A673 (cell line): ENCODE measurements at regions not wholly inside any gene's neighbourhood (a gene's known extent, or its start where the extent isn't known, plus 50 kb on each side); places are given as distances from the start of the nearest gene placed in this dataset.

Experiments
- BruUV-seq: library from RNA; stranded (reverse); fragments of 400-500 nt; replicated peaks from 2 replicates; lab custom pipeline; 2021; lab: Mats Ljungman, UMichigan
- CTCF ChIA-PET: fragments of 300-600 bp; sonication (Branson Sonifier 250); formaldehyde crosslinking; loops from one replicate; lab custom pipeline; 2022; ENCODE audit warnings: antibody characterized with exemption; lab: Charles Lee
- POLR2A ChIA-PET: fragments of 300-600 bp; sonication (Branson Sonifier 250); formaldehyde crosslinking; loops from one replicate; lab custom pipeline; 2022; ENCODE audit warnings: antibody characterized with exemption; ENCODE audit not compliant: low non-redundant PET; lab: Charles Lee
- DNase-seq: peaks from one replicate; pipeline ENCODE4 v3.0.0-alpha.2; 2015; ENCODE audit warnings: low spot score
- H3K27ac ChIP-seq: fragments of 200-600 bp; sonication (generic); 2 replicates; pipeline ENCODE4 v1.5.1; 2016; ENCODE audit warnings: mixed run types, low read depth, mild to moderate bottlenecking, mixed read lengths, antibody characterized with exemption, low read length; ENCODE audit not compliant: poor library complexity, severe bottlenecking
- H3K27me3 ChIP-seq: fragments of 200-600 bp; sonication (generic); replicated peaks from 2 replicates; pipeline ENCODE4 v1.6.1; 2017; ENCODE audit warnings: mixed run types, low read depth, mild to moderate bottlenecking, mixed read lengths, antibody characterized with exemption, low read length; ENCODE audit not compliant: insufficient read depth, poor library complexity
- H3K36me3 ChIP-seq: fragments of 200-600 bp; sonication (generic); 2 replicates; pipeline ENCODE4 v1.6.1; 2016; ENCODE audit warnings: mixed run types, mild to moderate bottlenecking, mixed read lengths, antibody characterized with exemption, low read length; ENCODE audit not compliant: insufficient read depth, poor library complexity, severe bottlenecking
- H3K4me1 ChIP-seq: fragments of 200-600 bp; sonication (generic); 2 replicates; pipeline ENCODE4 v1.6.1; 2017; ENCODE audit warnings: mixed run types, mild to moderate bottlenecking, mixed read lengths, antibody characterized with exemption, low read length; ENCODE audit not compliant: insufficient read depth, poor library complexity, severe bottlenecking
- H3K4me3 ChIP-seq: fragments of 200-600 bp; sonication (generic); 2 replicates; pipeline ENCODE4 v1.5.1; 2016; ENCODE audit warnings: low read depth, mixed run types, mild to moderate bottlenecking, mixed read lengths, low read length; ENCODE audit not compliant: poor library complexity, severe bottlenecking
- H3K9me3 ChIP-seq: fragments of 200-600 bp; sonication (generic); 2 replicates; pipeline ENCODE4 v1.6.1; 2016; ENCODE audit warnings: mixed run types, low read depth, mild to moderate bottlenecking, mixed read lengths, antibody characterized with exemption, low read length; ENCODE audit not compliant: poor library complexity, severe bottlenecking
- EZH2 ChIP-seq: fragments of 200-600 bp; sonication (generic); IDR thresholded peaks from 2 replicates; pipeline ENCODE4 v1.6.1; 2017; ENCODE audit warnings: borderline replicate concordance, low read depth, mild to moderate bottlenecking, mixed read lengths, antibody characterized with exemption, low read length; ENCODE audit not compliant: poor library complexity, severe bottlenecking
- intact Hi-C: fragments of 100-400 bp; cut with micrococcal nuclease; formaldehyde crosslinking; loops from one replicate; pipeline ENCODE4 v1.10.0; 2022; ENCODE audit not compliant: unreplicated experiment
- TF ChIP-seq, protein P1 (sequence below): fragments of 300-800, 200-600 bp; sonication (generic); conservative IDR thresholded peaks from 2 replicates; pipeline ENCODE4 v1.5.1; 2017; ENCODE audit warnings: low read depth, mild to moderate bottlenecking, antibody characterized with exemption, low read length, moderate library complexity, mixed read lengths

DNA sequence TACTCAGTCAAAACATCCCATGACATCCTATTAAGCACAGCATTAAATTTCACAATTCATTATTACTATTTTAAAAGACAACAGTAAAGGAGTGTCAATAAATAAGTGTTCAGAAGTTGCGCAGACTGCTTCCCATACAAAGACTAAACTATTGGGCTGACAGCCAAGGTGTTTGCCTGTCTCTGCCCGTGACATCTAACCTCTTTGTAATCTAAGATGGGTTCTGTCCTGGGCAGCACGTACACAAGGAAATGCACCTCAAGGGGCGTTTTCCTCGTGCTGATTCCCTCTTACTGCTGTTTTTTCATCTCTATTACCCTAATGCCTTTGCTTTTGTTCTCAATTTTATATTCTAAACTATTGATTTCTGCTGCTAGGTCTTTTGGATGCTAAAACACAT, 216.3 kb downstream of the NHLRC3 start:
- no peak for DNase-seq
- H3K4me3 ChIP-seq: no peak overlapping the region
- TF ChIP-seq, protein P1, sequence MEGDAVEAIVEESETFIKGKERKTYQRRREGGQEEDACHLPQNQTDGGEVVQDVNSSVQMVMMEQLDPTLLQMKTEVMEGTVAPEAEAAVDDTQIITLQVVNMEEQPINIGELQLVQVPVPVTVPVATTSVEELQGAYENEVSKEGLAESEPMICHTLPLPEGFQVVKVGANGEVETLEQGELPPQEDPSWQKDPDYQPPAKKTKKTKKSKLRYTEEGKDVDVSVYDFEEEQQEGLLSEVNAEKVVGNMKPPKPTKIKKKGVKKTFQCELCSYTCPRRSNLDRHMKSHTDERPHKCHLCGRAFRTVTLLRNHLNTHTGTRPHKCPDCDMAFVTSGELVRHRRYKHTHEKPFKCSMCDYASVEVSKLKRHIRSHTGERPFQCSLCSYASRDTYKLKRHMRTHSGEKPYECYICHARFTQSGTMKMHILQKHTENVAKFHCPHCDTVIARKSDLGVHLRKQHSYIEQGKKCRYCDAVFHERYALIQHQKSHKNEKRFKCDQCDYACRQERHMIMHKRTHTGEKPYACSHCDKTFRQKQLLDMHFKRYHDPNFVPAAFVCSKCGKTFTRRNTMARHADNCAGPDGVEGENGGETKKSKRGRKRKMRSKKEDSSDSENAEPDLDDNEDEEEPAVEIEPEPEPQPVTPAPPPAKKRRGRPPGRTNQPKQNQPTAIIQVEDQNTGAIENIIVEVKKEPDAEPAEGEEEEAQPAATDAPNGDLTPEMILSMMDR: no peak
- TF ChIP-seq EZH2: no peak
- CTCF ChIA-PET: no interaction called here
- no peaks in the 10 kb centered on the region for H3K27me3 ChIP-seq
- no peak overlapping the region for H3K27ac ChIP-seq
- H3K36me3 ChIP-seq: no peaks in the 10 kb centered on the region
- BruUV-seq: no TSS peak
- no peaks in the 10 kb centered on the region for H3K4me1 ChIP-seq
- POLR2A ChIA-PET: no interaction called here
- no peaks in the 10 kb centered on the region for H3K9me3 ChIP-seq
- intact Hi-C loops: no loop called here

DNA sequence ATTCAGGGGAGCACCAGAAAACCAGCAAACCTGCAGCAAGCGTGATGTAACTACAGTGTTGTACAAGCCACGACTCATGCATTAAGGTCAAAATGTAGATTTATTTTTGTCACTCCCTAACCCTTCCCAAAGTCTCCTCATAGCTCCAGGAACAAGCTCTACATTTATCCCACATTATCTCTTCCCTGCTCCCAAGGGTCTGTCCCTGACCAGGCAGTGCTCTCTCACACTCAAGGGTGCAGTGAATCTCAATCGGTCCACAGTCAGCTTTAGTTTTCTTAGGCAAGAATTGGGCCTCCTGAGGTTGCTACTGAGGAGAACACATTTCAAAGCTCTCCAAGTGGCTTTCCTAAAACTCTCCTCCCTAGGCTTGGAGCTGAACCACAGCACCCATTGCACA, 219.4 kb downstream of the NHLRC3 start:
- H3K9me3 ChIP-seq: no peaks in the 10 kb centered on the region
- no peaks in the 10 kb centered on the region for H3K27me3 ChIP-seq
- ChIA-PET POLR2A (no interaction called here), CTCF (no interaction called here)
- TF ChIP-seq, protein P1: no peak
- TF ChIP-seq EZH2: no peak
- H3K4me3 ChIP-seq: no peak overlapping the region
- no TSS peak for BruUV-seq
- no peak for DNase-seq
- H3K36me3 ChIP-seq: no peaks in the 10 kb centered on the region
- peaks cover 11% of the 10 kb centered on the region for H3K4me1 ChIP-seq
- H3K27ac ChIP-seq: no peak overlapping the region
- intact Hi-C loops: no loop called here

DNA sequence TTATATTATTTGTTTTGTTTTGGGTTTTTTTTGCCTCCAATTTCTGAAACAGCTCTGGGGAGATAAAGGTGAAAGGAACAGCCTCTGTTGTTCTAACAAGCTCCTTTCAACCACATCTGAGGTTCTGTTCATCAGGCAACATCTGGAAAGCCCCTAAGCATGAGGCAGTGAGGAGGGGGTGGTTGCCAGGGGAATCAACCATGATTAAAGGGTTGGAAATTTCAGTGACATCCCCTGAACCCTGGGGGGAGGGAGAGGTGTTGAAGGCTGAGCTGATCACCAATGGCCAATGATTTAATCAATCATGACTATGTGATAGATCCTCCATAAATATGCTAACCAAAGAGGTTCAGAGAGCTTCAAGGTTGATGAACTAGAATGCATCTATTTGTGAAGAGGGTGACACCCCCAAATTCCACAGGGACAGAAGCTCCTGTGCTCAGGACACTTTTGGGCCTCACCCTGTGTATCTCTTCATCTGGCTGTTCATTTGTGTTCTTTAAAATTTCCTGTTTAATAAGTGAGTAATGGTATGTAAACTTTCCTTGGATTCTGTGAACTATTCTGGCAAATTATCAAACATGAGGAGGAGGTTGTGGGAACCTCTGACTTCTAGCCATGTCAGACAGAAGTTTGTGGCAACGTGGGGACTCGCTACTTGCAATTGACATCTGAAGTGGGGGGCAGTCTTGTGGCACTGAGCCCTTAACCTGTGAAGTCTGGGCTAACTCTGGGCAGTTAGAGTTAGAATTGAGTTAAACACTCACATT, 221.3 kb downstream of the NHLRC3 start:
- BruUV-seq: no TSS peak
- POLR2A ChIA-PET: no interaction called here
- H3K9me3 ChIP-seq: no peaks in the 10 kb centered on the region

More for the DNA sequence above, 221.3 kb downstream of the NHLRC3 start:
- intact Hi-C loops: loop anchor here (5.0 to 10.0 kb wide), 3 partner anchors 105 to 207 kb away; no protein-coding TSS in a partner anchor
- Histone ChIP-seq H3K4me1 (peaks cover 21% of the 10 kb centered on the region), H3K27ac (no peak overlapping the region), H3K4me3 (no peak overlapping the region), H3K27me3 (no peaks in the 10 kb centered on the region), H3K36me3 (no peaks in the 10 kb centered on the region)
- CTCF ChIA-PET: no interaction called here
- no peak for DNase-seq
- TF ChIP-seq, protein P1: no peak
- no peak for TF ChIP-seq EZH2
